HEK293 (cell line): ENCODE measurements at regions not wholly inside any gene's neighbourhood (a gene's known extent, or its start where the extent isn't known, plus 50 kb on each side); places are given as distances from the start of the nearest gene placed in this dataset.

Source experiments
- GLI2 ChIP-seq: fragments of 450-650 bp; formaldehyde crosslinking; IDR thresholded peaks from 2 replicates; pipeline ENCODE4; 2017; ENCODE audit warnings: missing biosample characterization, missing genetic modification characterization, low read depth, borderline replicate concordance
- HOXC10 ChIP-seq: sonication (generic); formaldehyde crosslinking; IDR thresholded peaks from 2 replicates; pipeline ENCODE4 v1.8.1; 2023; ENCODE audit warnings: mild to moderate bottlenecking, missing genetic modification reagents
- PRDM1 ChIP-seq: fragments of 450-650 bp; formaldehyde crosslinking; IDR thresholded peaks from 2 replicates; pipeline ENCODE4; 2016; ENCODE audit warnings: missing biosample characterization, missing genetic modification characterization
- PRDM2 ChIP-seq: fragments of 450-650 bp; formaldehyde crosslinking; IDR thresholded peaks from 2 replicates; pipeline ENCODE4 v1.5.1; 2016; ENCODE audit warnings: missing biosample characterization, missing genetic modification characterization, borderline replicate concordance
- WT1 ChIP-seq: fragments of 450-650 bp; formaldehyde crosslinking; IDR thresholded peaks from 2 replicates; pipeline ENCODE4 v1.5.1; 2016; ENCODE audit warnings: missing biosample characterization, missing genetic modification characterization
- YY1 ChIP-seq: fragments of 450-650 bp; formaldehyde crosslinking; IDR thresholded peaks from 2 replicates; pipeline ENCODE4 v1.5.1; 2018; ENCODE audit warnings: missing biosample characterization, missing genetic modification characterization
- ZIC2 ChIP-seq: fragments of 450-650 bp; formaldehyde crosslinking; IDR thresholded peaks from 2 replicates; pipeline ENCODE4 v1.5.1; 2016; ENCODE audit warnings: missing biosample characterization, missing genetic modification characterization
- ZNF174 ChIP-seq: fragments of 450-650 bp; formaldehyde crosslinking; IDR thresholded peaks from 2 replicates; pipeline ENCODE4 v1.5.0; 2017; ENCODE audit warnings: missing biosample characterization, mild to moderate bottlenecking, missing genetic modification characterization
- ZNF354C ChIP-seq: fragments of 450-650 bp; formaldehyde crosslinking; IDR thresholded peaks from 2 replicates; pipeline ENCODE4 v1.5.1; 2016; ENCODE audit warnings: missing biosample characterization, missing genetic modification characterization, low read depth, borderline replicate concordance
- ZNF501 ChIP-seq: fragments of 450-650 bp; formaldehyde crosslinking; IDR thresholded peaks from 2 replicates; pipeline ENCODE4 v1.5.1; 2016; ENCODE audit warnings: missing biosample characterization, missing genetic modification characterization
- ZNF518A ChIP-seq: fragments of 450-650 bp; formaldehyde crosslinking; conservative IDR thresholded peaks from 2 replicates; pipeline ENCODE4 v1.5.1; 2016; ENCODE audit warnings: low read depth, missing biosample characterization, missing genetic modification characterization
- ZNF548 ChIP-seq: fragments of 450-650 bp; formaldehyde crosslinking; IDR thresholded peaks from 2 replicates; pipeline ENCODE4 v1.5.1; 2016; ENCODE audit warnings: missing biosample characterization, missing genetic modification characterization
- ZNF560 ChIP-seq: fragments of 450-650 bp; formaldehyde crosslinking; IDR thresholded peaks from 2 replicates; pipeline ENCODE4 v1.5.1; 2017; ENCODE audit warnings: missing biosample characterization, missing genetic modification characterization, borderline replicate concordance
- ZNF600 ChIP-seq: fragments of 450-650 bp; formaldehyde crosslinking; IDR thresholded peaks from 2 replicates; pipeline ENCODE4 v1.5.1; 2016; ENCODE audit warnings: missing biosample characterization, missing genetic modification characterization
- ZNF658 ChIP-seq: fragments of 450-650 bp; formaldehyde crosslinking; IDR thresholded peaks from 2 replicates; pipeline ENCODE4; 2016; ENCODE audit warnings: missing biosample characterization, missing genetic modification characterization
- ZNF692 ChIP-seq: fragments of 450-650 bp; formaldehyde crosslinking; IDR thresholded peaks from 2 replicates; pipeline ENCODE4 v1.5.1; 2016; ENCODE audit warnings: missing biosample characterization, missing genetic modification characterization
- ZNF747 ChIP-seq: fragments of 450-650 bp; formaldehyde crosslinking; IDR thresholded peaks from 2 replicates; pipeline ENCODE4 v1.5.1; 2016; ENCODE audit warnings: missing biosample characterization, missing genetic modification characterization
- ZNF776 ChIP-seq: fragments of 450-650 bp; formaldehyde crosslinking; IDR thresholded peaks from 2 replicates; pipeline ENCODE4 v1.5.0; 2017; ENCODE audit warnings: missing biosample characterization, missing genetic modification characterization, borderline replicate concordance
- ZNF791 ChIP-seq: fragments of 450-650 bp; formaldehyde crosslinking; IDR thresholded peaks from 2 replicates; pipeline ENCODE4 v1.5.1; 2016; ENCODE audit warnings: missing biosample characterization, missing genetic modification characterization
- ZSCAN16 ChIP-seq: fragments of 450-650 bp; formaldehyde crosslinking; IDR thresholded peaks from 2 replicates; pipeline ENCODE4 v1.5.1; 2016; ENCODE audit warnings: missing biosample characterization, missing genetic modification characterization
- TF ChIP-seq, protein P1 (sequence below): fragments of 450-650 bp; formaldehyde crosslinking; IDR thresholded peaks from 2 replicates; pipeline ENCODE4 v1.5.1; 2016; ENCODE audit warnings: missing biosample characterization, missing genetic modification characterization, low read depth
- TF ChIP-seq, protein P2 (sequence below): fragments of 450-650 bp; formaldehyde crosslinking; IDR thresholded peaks from 2 replicates; pipeline ENCODE4 v1.5.1; 2016; ENCODE audit warnings: missing biosample characterization, missing genetic modification characterization

GRCh38 chr6:21753241-21754108, 159.9 kb downstream of the SOX4 start (continued):
- TF ChIP-seq, protein P1, sequence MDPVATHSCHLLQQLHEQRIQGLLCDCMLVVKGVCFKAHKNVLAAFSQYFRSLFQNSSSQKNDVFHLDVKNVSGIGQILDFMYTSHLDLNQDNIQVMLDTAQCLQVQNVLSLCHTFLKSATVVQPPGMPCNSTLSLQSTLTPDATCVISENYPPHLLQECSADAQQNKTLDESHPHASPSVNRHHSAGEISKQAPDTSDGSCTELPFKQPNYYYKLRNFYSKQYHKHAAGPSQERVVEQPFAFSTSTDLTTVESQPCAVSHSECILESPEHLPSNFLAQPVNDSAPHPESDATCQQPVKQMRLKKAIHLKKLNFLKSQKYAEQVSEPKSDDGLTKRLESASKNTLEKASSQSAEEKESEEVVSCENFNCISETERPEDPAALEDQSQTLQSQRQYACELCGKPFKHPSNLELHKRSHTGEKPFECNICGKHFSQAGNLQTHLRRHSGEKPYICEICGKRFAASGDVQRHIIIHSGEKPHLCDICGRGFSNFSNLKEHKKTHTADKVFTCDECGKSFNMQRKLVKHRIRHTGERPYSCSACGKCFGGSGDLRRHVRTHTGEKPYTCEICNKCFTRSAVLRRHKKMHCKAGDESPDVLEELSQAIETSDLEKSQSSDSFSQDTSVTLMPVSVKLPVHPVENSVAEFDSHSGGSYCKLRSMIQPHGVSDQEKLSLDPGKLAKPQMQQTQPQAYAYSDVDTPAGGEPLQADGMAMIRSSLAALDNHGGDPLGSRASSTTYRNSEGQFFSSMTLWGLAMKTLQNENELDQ (tag by site-specific recombination): no peak
- TF ChIP-seq ZNF600 (tag by site-specific recombination) (peak; percentile 97), ZNF548 (no peak), WT1 (tag by site-specific recombination) (peak; percentile 56; the same call in 1 of the 2 replicates), YY1 (no peak), ZNF776 (tag by site-specific recombination) (no peak), ZNF658 (no peak), PRDM2 (tag by site-specific recombination) (no peak), ZNF692 (peak; percentile 72; the same call in 1 of the 2 replicates), PRDM1 (tag by site-specific recombination) (no peak), GLI2 (tag by site-specific recombination) (no peak), ZNF518A (no peak), ZSCAN16 (tag by site-specific recombination) (no peak), ZNF560 (tag by site-specific recombination) (no peak), ZNF501 (tag by site-specific recombination) (no peak), ZNF354C (tag by site-specific recombination) (no peak), ZIC2 (tag by site-specific recombination) (no peak), ZNF791 (tag by site-specific recombination) (no peak), ZNF747 (tag by site-specific recombination) (no peak), ZNF174 (no peak), HOXC10 (CRISPR knock-in tag) (no peak)
- TF ChIP-seq, protein P2, sequence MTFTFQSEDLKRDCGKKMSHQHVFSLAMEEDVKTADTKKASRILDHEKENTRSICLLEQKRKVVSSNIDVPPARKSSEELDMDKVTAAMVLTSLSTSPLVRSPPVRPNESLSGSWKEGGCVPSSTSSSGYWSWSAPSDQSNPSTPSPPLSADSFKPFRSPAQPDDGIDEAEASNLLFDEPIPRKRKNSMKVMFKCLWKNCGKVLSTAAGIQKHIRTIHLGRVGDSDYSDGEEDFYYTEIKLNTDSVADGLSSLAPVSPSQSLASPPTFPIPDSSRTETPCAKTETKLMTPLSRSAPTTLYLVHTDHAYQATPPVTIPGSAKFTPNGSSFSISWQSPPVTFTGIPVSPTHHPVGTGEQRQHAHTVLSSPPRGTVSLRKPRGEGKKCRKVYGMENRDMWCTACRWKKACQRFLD: no peak
